ENCODE measurements at regions not wholly inside any gene's neighbourhood (a gene's known extent, or its start where the extent isn't known, plus 50 kb on each side); places are given as distances from the start of the nearest gene placed in this dataset.
"Not testable (repeated sequence)": the region's sequence is repeated elsewhere in the genome, so short reads cannot be mapped to it uniquely, and the experiment has no call there.

- H3K27ac Mint-ChIP-seq: no peak overlapping the region
- no peaks in the 10 kb centered on the region for H3K36me3 Mint-ChIP-seq
- no peak overlapping the region for H3K4me3 Mint-ChIP-seq
- no peaks in the 10 kb centered on the region for H3K27me3 Mint-ChIP-seq
- H3K4me1 Mint-ChIP-seq (ENCODE audit: unreplicated experiment): peaks cover 30% of the 10 kb centered on the region
- H3K9me3 Mint-ChIP-seq: peaks cover 6% of the 10 kb centered on the region
- TF ChIP-seq CTCF (conservative IDR thresholded peaks at IDR 0.05): no peak
- DNase-seq (ENCODE audit: extremely low spot score, unreplicated experiment): no peak
These were observed 69.8 kb upstream of the HIVEP1 start for GRCh38 chr6:11942185-11942864.

GRCh38 chr6:11940532-11941166 lies 71.5 kb upstream of the HIVEP1 start:
- not testable (repeated sequence) for H3K27ac Mint-ChIP-seq; H3K4me3 Mint-ChIP-seq; H3K9me3 Mint-ChIP-seq; H3K36me3 Mint-ChIP-seq; H3K27me3 Mint-ChIP-seq; DNase-seq (ENCODE audit: extremely low spot score, unreplicated experiment)
- peaks cover 32% of the 10 kb centered on the region for H3K4me1 Mint-ChIP-seq (ENCODE audit: unreplicated experiment)

- no peaks in the 10 kb centered on the region for H3K36me3 Mint-ChIP-seq
- H3K27ac Mint-ChIP-seq: peak overlapping the region; percentile 89
- TF ChIP-seq CTCF (conservative IDR thresholded peaks at IDR 0.05): no peak
- H3K27me3 Mint-ChIP-seq: no peaks in the 10 kb centered on the region
- H3K9me3 Mint-ChIP-seq: peaks cover 6% of the 10 kb centered on the region
- H3K4me1 Mint-ChIP-seq (ENCODE audit: unreplicated experiment): peaks cover 31% of the 10 kb centered on the region
- H3K4me3 Mint-ChIP-seq: peak overlapping the region; percentile 83
- DNase-seq (ENCODE audit: extremely low spot score, unreplicated experiment): no peak
These were observed 73.7 kb upstream of the HIVEP1 start for GRCh38 chr6:11938285-11938890.

GRCh38 chr6:11934638-11935037 lies 77.5 kb upstream of the HIVEP1 start:
- no peak for DNase-seq (ENCODE audit: extremely low spot score, unreplicated experiment)
- H3K27ac Mint-ChIP-seq: no peak overlapping the region
- no peaks in the 10 kb centered on the region for H3K36me3 Mint-ChIP-seq
- no peak for TF ChIP-seq CTCF (conservative IDR thresholded peaks at IDR 0.05)
- no peak overlapping the region for H3K4me3 Mint-ChIP-seq
- H3K4me1 Mint-ChIP-seq (ENCODE audit: unreplicated experiment): peaks cover 17% of the 10 kb centered on the region
- no peaks in the 10 kb centered on the region for H3K27me3 Mint-ChIP-seq
- H3K9me3 Mint-ChIP-seq: no peaks in the 10 kb centered on the region

GRCh38 chr6:11932892-11933291 lies 79.2 kb upstream of the HIVEP1 start:
- H3K4me3 Mint-ChIP-seq; H3K27ac Mint-ChIP-seq; DNase-seq (ENCODE audit: extremely low spot score, unreplicated experiment); H3K36me3 Mint-ChIP-seq; H3K4me1 Mint-ChIP-seq (ENCODE audit: unreplicated experiment); H3K27me3 Mint-ChIP-seq; H3K9me3 Mint-ChIP-seq: not testable (repeated sequence)

- no peak overlapping the region for H3K4me3 Mint-ChIP-seq
- no peaks in the 10 kb centered on the region for H3K9me3 Mint-ChIP-seq
- no peaks in the 10 kb centered on the region for H3K36me3 Mint-ChIP-seq
- TF ChIP-seq CTCF (conservative IDR thresholded peaks at IDR 0.05): no peak
- DNase-seq (ENCODE audit: extremely low spot score, unreplicated experiment): no peak
- H3K27ac Mint-ChIP-seq: no peak overlapping the region
- H3K27me3 Mint-ChIP-seq: no peaks in the 10 kb centered on the region
- peaks cover 5% of the 10 kb centered on the region for H3K4me1 Mint-ChIP-seq (ENCODE audit: unreplicated experiment)
These were observed 80.6 kb upstream of the HIVEP1 start for GRCh38 chr6:11931296-11932035.

- H3K9me3 Mint-ChIP-seq; DNase-seq (ENCODE audit: extremely low spot score, unreplicated experiment); H3K36me3 Mint-ChIP-seq; H3K27ac Mint-ChIP-seq; H3K4me1 Mint-ChIP-seq (ENCODE audit: unreplicated experiment); H3K27me3 Mint-ChIP-seq; H3K4me3 Mint-ChIP-seq: not testable (repeated sequence)
These were observed 81.3 kb upstream of the HIVEP1 start for GRCh38 chr6:11930834-11931233.
